GM23338 (cell line): ENCODE measurements at regions not wholly inside any gene's neighbourhood (a gene's known extent, or its start where the extent isn't known, plus 50 kb on each side); places are given as distances from the start of the nearest gene placed in this dataset.

Experiments
- ATAC-seq: fragments of 200-7000 bp; cut with Tn5 transposase; 3 replicates; pipeline ENCODE4 v1.9.1; 2020
- DNase-seq: peaks from one replicate; pipeline ENCODE4 v3.0.0-alpha.2; 2015; ENCODE audit warnings: low spot score
- H2AFZ ChIP-seq: fragments of 200-600 bp; sonication (generic); 2 replicates; pipeline ENCODE4 v1.8.0; 2016; ENCODE audit warnings: antibody characterized with exemption, mild to moderate bottlenecking, moderate library complexity
- H3F3A ChIP-seq: fragments of 200-600 bp; sonication (generic); replicated peaks from 2 replicates; pipeline ENCODE4 v1.8.0; 2017; ENCODE audit warnings: antibody characterized with exemption, mixed run types, low read depth
- H3K27ac ChIP-seq: fragments of 200-600 bp; sonication (generic); 2 replicates; pipeline ENCODE4 v1.6.1; 2016; ENCODE audit warnings: low read depth
- H3K27me3 ChIP-seq: fragments of 200-600 bp; sonication (generic); 2 replicates; pipeline ENCODE4 v1.8.0; 2016; ENCODE audit warnings: mild to moderate bottlenecking, mixed run types, moderate library complexity; ENCODE audit not compliant: insufficient read depth
- H3K36me3 ChIP-seq: fragments of 200-600 bp; sonication (generic); 2 replicates; pipeline ENCODE4 v1.8.0; 2016; ENCODE audit warnings: mild to moderate bottlenecking; ENCODE audit not compliant: insufficient read depth
- H3K4me1 ChIP-seq: fragments of 200-600 bp; sonication (generic); 2 replicates; pipeline ENCODE4 v1.8.0; 2016; ENCODE audit warnings: mild to moderate bottlenecking, moderate library complexity; ENCODE audit not compliant: insufficient read depth
- H3K4me2 ChIP-seq: fragments of 200-600 bp; sonication (generic); 2 replicates; pipeline ENCODE4 v1.7.1; 2017; ENCODE audit warnings: mixed run types
- H3K4me3 ChIP-seq: fragments of 200-600 bp; sonication (generic); 2 replicates; pipeline ENCODE4 v1.6.1; 2016; ENCODE audit warnings: mixed run types
- H3K79me2 ChIP-seq: fragments of 200-600 bp; sonication (generic); replicated peaks from 2 replicates; pipeline ENCODE4 v1.8.0; 2017; ENCODE audit warnings: mild to moderate bottlenecking; ENCODE audit not compliant: insufficient read depth
- H3K9me2 ChIP-seq: fragments of 200-600 bp; sonication (generic); 2 replicates; pipeline ENCODE4 v1.8.0; 2017; ENCODE audit not compliant: insufficient read depth
- H4K20me1 ChIP-seq: fragments of 200-600 bp; sonication (generic); replicated peaks from 2 replicates; pipeline ENCODE4 v1.8.0; 2017; ENCODE audit warnings: mild to moderate bottlenecking; ENCODE audit not compliant: insufficient read depth
- H3K27ac Mint-ChIP-seq: 2 replicates; pipeline ENCODE4 v1.8.0; 2020; ENCODE audit warnings: inconsistent platforms, mild to moderate bottlenecking, moderate library complexity, mixed read lengths
- H3K27me3 Mint-ChIP-seq: 3 replicates; pipeline ENCODE4 v1.8.0; 2022; ENCODE audit warnings: low read depth, mild to moderate bottlenecking, moderate library complexity, mixed read lengths, inconsistent platforms; ENCODE audit not compliant: insufficient read depth, poor library complexity
- H3K36me3 Mint-ChIP-seq: 3 replicates; pipeline ENCODE4 v1.8.0; 2021; ENCODE audit warnings: low read depth, mild to moderate bottlenecking, inconsistent platforms, moderate library complexity, mixed read lengths
- H3K4me1 Mint-ChIP-seq: 3 replicates; pipeline ENCODE4 v1.8.0; 2020; ENCODE audit warnings: mild to moderate bottlenecking, inconsistent platforms, mixed read lengths
- H3K4me3 Mint-ChIP-seq: 3 replicates; pipeline ENCODE4 v1.8.0; 2021; ENCODE audit warnings: moderate library complexity, mild to moderate bottlenecking, inconsistent platforms, mixed read lengths
- H3K9me3 Mint-ChIP-seq: 3 replicates; pipeline ENCODE4 v1.8.0; 2020; ENCODE audit warnings: moderate library complexity, mild to moderate bottlenecking, inconsistent platforms, mixed read lengths
- CREB1 ChIP-seq: fragments of 250-450 bp; sonication (Bioruptor Pico); IDR thresholded peaks from 2 replicates; pipeline ENCODE4 v1.5.0; 2020; ENCODE audit warnings: low read depth, mild to moderate bottlenecking, moderate library complexity
- CTCF ChIP-seq, 2 experiments: fragments of 200-600 bp in 1 of 2; sonication (generic) in 1 of 2; conservative IDR thresholded peaks; 2 replicates each; pipeline versions ENCODE4 v1.5.1 to v1.6.1; 2016 to 2017; ENCODE audit warnings: antibody characterized with exemption in 2 of 2, low read depth in 2 of 2, mild to moderate bottlenecking in 2 of 2, moderate library complexity in 1 of 2
- ETS1 ChIP-seq: IDR thresholded peaks from 2 replicates; pipeline ENCODE4 v1.6.1; 2016; ENCODE audit warnings: antibody characterized with exemption
- EZH2 ChIP-seq: fragments of 200-600 bp; sonication (generic); IDR thresholded peaks from one replicate; pipeline ENCODE4 v1.8.0; 2017; ENCODE audit warnings: antibody characterized with exemption, mild to moderate bottlenecking, low read depth; ENCODE audit not compliant: unreplicated experiment
- JUNB ChIP-seq: IDR thresholded peaks from one replicate; pipeline ENCODE4 v1.6.1; 2016; ENCODE audit warnings: antibody characterized with exemption; ENCODE audit not compliant: unreplicated experiment
- REST ChIP-seq: IDR thresholded peaks from one replicate; pipeline ENCODE4 v1.6.1; 2018; ENCODE audit warnings: antibody characterized with exemption; ENCODE audit not compliant: unreplicated experiment
- STAT1 ChIP-seq: IDR thresholded peaks from one replicate; pipeline ENCODE4 v1.6.1; 2016; ENCODE audit warnings: antibody characterized with exemption; ENCODE audit not compliant: unreplicated experiment
- ZNF114 ChIP-seq: fragments of 250-450 bp; sonication (Bioruptor Pico); IDR thresholded peaks from 2 replicates; pipeline ENCODE4 v1.5.0; 2020; ENCODE audit warnings: mild to moderate bottlenecking, moderate library complexity
- ZNF331 ChIP-seq: fragments of 250-450 bp; sonication (Bioruptor Pico); IDR thresholded peaks from 2 replicates; pipeline ENCODE4 v1.5.0; 2020; ENCODE audit warnings: low read depth, mild to moderate bottlenecking, moderate library complexity
- ZNF462 ChIP-seq: fragments of 250-450 bp; sonication (Bioruptor Pico); IDR thresholded peaks from 2 replicates; pipeline ENCODE4 v1.5.0; 2020; ENCODE audit warnings: mild to moderate bottlenecking, moderate library complexity

- Mint-ChIP-seq H3K36me3 (no peaks in the 10 kb centered on the region; the same call in 2 of the 3 replicates), H3K27me3 (no peaks in the 10 kb centered on the region), H3K4me3 (no peak overlapping the region), H3K4me1 (no peaks in the 10 kb centered on the region), H3K27ac (no peak overlapping the region), H3K9me3 (no peaks in the 10 kb centered on the region)
- no peak overlapping the region for H3K27ac ChIP-seq
- H3K4me1 ChIP-seq: no peaks in the 10 kb centered on the region
- H3K36me3 ChIP-seq: no peaks in the 10 kb centered on the region
- H4K20me1 ChIP-seq: no peaks in the 10 kb centered on the region
- DNase-seq: no peak
- no peaks in the 10 kb centered on the region for H3K79me2 ChIP-seq
- H3F3A ChIP-seq: no peaks in the 10 kb centered on the region
- no peak for TF ChIP-seq CTCF (conservative IDR thresholded peaks at IDR 0.05; ENCODE audit: low read depth in 2 of 2)
- no peak for TF ChIP-seq ZNF331 (CRISPR knock-in tag)
- no peak for TF ChIP-seq EZH2
- no peak for TF ChIP-seq STAT1
- no peak for TF ChIP-seq ETS1
- TF ChIP-seq ZNF114 (CRISPR knock-in tag): no peak
- TF ChIP-seq REST: no peak
- no peak for TF ChIP-seq JUNB
- no peak for TF ChIP-seq CREB1
- no peak for TF ChIP-seq ZNF462
- no peak overlapping the region for H3K4me2 ChIP-seq
- no peak overlapping the region for H2AFZ ChIP-seq
- ATAC-seq: no peak
- H3K4me3 ChIP-seq: no peak overlapping the region
- no peaks in the 10 kb centered on the region for H3K9me2 ChIP-seq
- no peaks in the 10 kb centered on the region for H3K27me3 ChIP-seq
Observed at GRCh38 chr4:123250843-123251242, 145.8 kb upstream of the SPRY1 start.
